HG02852 (cell line): ENCODE measurements at regions not wholly inside any gene's neighbourhood (a gene's known extent, or its start where the extent isn't known, plus 50 kb on each side); places are given as distances from the start of the nearest gene placed in this dataset.
"Not testable (repeated sequence)": the region's sequence is repeated elsewhere in the genome, so short reads cannot be mapped to it uniquely, and the experiment has no call there.

Source experiments
- ATAC-seq: cut with Tn5 transposase; IDR thresholded peaks from one replicate; pipeline ENCODE4 v1.9.1; 2021; ENCODE audit warnings: mild to moderate bottlenecking, moderate library complexity; ENCODE audit not compliant: unreplicated experiment

- ATAC-seq: no peak
Observed at GRCh38 chr21:23138797-23139196, 2140.6 kb downstream of the NCAM2 start.

DNA sequence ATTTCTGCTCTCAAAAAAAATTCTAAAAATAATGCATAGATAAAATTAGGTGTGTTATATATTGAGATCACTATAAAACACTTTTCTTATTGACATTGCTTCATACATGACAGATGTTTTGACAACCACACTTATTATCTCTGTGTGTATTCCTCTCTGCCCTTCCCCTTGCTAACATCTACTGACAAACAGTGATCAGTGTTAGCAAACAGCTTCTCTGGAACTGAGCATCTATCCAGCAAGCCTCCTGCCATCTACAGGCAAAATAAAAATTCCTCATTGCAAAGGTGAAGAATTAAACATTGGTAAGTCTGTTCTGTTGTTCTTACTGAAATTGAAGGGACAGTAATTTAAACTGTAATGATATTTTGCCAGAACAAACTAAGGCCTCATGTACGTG, 2153.9 kb downstream of the NCAM2 start:
- ATAC-seq: no peak

DNA sequence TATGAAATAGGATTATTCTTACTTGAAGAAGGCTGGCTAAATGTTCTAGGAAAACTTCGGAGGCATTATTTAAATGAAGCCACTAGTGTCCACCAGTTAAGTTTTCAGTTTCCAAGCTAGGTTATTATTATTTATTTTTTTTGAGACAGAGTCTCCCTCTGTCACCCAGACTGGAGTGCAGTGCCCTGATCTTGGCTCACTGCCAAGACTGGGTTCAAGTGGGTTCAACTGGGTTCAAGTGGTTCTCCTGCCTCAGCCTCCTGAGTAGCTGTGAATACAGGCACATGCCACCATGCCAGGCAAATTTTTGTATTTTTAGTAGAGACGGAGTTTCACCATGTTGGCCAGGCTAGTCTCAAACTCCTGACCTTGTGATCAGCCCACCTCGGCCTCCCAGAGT, 2155.6 kb downstream of the NCAM2 start:
- not testable (repeated sequence) for ATAC-seq

DNA sequence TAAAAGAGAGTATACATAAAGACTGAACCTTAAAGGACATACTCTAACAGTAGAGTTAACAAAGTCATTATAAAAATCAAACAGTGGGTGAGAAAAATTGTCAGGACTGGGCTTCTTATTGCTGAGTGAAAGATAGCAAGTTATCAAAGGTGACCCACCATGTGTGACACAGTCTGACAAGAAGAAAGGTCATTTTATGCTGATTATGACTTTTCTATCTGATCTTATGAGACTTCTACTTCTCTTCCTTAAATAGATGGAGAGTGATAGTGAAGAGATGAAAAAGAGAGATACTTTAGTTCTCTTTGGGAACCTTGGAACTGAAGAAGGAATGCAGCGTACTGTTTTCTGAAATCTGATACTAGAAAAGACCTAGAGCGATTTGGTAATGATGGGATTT, 2157.1 kb downstream of the NCAM2 start:
- no peak for ATAC-seq

GRCh38 chr21:23160914-23161313, 2162.7 kb downstream of the NCAM2 start:
- no peak for ATAC-seq

DNA sequence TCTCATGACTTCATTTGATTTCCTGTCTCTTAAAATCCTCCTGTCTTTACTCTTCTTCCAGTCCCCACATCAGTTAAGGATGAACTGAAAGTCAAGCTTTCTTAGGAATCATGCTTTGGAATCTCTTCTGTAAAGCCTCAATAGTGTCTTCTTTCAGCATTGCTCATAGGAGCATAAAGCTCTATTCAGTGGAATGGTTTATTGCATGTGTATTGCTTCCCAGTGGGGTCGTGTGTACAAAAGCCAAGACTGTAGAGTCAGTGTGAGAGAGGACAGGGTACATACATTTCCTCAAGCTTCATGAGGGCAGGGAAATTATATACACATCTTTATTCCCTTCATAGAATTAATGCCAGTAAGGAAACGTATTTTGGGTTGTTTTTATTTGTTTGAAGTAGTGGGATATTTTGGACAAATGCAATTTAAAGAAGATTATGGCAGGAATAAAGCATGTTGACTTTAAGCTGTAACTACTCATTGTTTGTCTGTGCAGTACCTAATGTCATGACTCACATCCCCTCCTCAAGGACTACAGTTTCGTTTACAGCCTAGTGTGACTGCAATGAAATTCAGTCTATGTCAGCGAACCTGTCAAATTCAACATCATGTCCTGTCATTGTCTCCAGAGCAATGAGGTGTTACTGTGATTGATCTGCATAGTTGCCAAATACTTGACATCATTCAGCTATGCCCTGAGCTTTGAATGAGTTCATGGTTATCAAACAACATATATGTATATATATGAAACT, 2164.2 kb downstream of the NCAM2 start:
- ATAC-seq: no peak
